ENCODE measurements at regions not wholly inside any gene's neighbourhood (a gene's known extent, or its start where the extent isn't known, plus 50 kb on each side); places are given as distances from the start of the nearest gene placed in this dataset.

GRCh38 chr14:101616202-101616601 is 54.9 kb downstream of the DIO3 start:
- Histone ChIP-seq H3K27ac (no peak overlapping the region), H3K9me3 (no peaks in the 10 kb centered on the region), H3K4me3 (no peak overlapping the region), H3K4me1 (ENCODE audit: control insufficient read depth in 1 of 2, low read depth in 2 of 2) (no peaks in the 10 kb centered on the region), H3K27me3 (replicated peaks; ENCODE audit: insufficient read depth) (no peaks in the 10 kb centered on the region), H3K36me3 (no peaks in the 10 kb centered on the region)
- ATAC-seq (ENCODE audit: insufficient number of reproducible peaks, low FRiP score, low read depth) (no peak), DNase-seq (ENCODE audit: low spot score) (no peak)
- no peak for TF ChIP-seq CTCF (IDR thresholded peaks at IDR 0.05)

DNA sequence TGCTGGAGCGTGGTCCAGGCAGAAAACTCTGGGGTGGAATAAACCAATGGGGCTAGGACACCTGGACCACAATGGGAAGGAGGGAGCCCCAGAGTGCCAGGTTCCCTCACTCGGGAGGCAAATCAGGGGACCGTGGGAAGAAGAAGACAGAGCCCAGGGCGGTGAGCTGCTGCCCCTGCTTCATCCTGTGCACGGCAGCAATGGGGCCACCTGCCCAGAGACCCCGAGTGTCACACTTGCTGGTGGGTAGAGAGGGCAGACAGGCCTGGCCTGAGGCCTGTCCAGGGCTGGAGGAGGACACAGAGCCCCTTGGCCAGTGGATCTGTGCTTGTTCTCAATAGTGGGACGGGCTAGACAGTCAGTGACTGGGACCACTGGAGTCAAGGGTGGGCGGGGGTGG is 58.2 kb downstream of the DIO3 start:
- no peak for TF ChIP-seq CTCF (IDR thresholded peaks at IDR 0.05)
- Histone ChIP-seq H3K27me3 (replicated peaks; ENCODE audit: insufficient read depth) (no peaks in the 10 kb centered on the region), H3K9me3 (no peaks in the 10 kb centered on the region), H3K36me3 (no peaks in the 10 kb centered on the region), H3K4me3 (no peak overlapping the region), H3K27ac (no peak overlapping the region), H3K4me1 (ENCODE audit: control insufficient read depth in 1 of 2, low read depth in 2 of 2) (no peaks in the 10 kb centered on the region)
- ATAC-seq (ENCODE audit: insufficient number of reproducible peaks, low FRiP score, low read depth) (no peak), DNase-seq (ENCODE audit: low spot score) (no peak)

DNA sequence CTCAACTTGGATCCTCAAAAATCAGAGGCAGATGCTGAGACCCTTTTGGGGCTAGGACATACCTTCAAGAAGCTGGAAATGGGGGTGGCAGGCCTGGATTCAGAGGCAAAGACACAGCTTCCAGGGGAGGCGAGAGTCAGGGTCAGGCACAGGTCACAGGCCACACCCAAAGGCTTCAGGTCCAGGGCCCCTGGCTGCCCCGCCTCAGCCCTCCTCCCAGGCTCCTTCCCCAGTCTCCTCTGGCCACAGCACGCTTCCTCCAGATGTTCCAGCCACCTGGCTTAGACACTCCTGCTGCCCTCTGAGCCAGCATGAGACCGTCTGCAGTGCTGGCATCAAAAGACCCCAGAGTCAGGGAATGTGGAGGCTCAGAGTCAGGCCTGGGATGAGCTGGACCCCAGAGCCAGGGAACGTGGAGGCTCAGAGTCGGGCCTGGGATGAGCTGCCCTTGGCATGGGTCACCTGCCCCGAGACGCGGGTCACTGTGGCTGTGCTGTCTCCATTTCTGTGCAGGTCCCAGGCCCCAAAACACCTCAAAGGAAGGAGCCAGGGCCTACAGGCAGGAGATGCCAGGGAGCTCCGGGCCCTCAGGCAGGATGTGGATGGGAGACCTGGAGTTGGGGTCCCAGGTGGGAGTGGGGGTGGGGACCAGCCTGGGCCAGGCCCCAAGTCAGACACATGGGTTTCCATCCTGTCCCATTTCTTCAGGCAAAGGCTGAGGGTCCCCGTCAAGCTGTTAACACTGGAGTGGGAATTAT is 58.9 kb downstream of the DIO3 start:
- no peaks in the 10 kb centered on the region for H3K36me3 ChIP-seq
- no peaks in the 10 kb centered on the region for H3K27me3 ChIP-seq (replicated peaks; ENCODE audit: insufficient read depth)
- no peak for TF ChIP-seq CTCF (IDR thresholded peaks at IDR 0.05)
- no peaks in the 10 kb centered on the region for H3K9me3 ChIP-seq
- H3K4me1 ChIP-seq (ENCODE audit: control insufficient read depth in 1 of 2, low read depth in 2 of 2), result no peaks in the 10 kb centered on the region
- DNase-seq (ENCODE audit: low spot score), result no peak
- H3K27ac ChIP-seq, result no peak overlapping the region
- ATAC-seq (ENCODE audit: insufficient number of reproducible peaks, low FRiP score, low read depth), result no peak
- H3K4me3 ChIP-seq, result no peak overlapping the region

DNA sequence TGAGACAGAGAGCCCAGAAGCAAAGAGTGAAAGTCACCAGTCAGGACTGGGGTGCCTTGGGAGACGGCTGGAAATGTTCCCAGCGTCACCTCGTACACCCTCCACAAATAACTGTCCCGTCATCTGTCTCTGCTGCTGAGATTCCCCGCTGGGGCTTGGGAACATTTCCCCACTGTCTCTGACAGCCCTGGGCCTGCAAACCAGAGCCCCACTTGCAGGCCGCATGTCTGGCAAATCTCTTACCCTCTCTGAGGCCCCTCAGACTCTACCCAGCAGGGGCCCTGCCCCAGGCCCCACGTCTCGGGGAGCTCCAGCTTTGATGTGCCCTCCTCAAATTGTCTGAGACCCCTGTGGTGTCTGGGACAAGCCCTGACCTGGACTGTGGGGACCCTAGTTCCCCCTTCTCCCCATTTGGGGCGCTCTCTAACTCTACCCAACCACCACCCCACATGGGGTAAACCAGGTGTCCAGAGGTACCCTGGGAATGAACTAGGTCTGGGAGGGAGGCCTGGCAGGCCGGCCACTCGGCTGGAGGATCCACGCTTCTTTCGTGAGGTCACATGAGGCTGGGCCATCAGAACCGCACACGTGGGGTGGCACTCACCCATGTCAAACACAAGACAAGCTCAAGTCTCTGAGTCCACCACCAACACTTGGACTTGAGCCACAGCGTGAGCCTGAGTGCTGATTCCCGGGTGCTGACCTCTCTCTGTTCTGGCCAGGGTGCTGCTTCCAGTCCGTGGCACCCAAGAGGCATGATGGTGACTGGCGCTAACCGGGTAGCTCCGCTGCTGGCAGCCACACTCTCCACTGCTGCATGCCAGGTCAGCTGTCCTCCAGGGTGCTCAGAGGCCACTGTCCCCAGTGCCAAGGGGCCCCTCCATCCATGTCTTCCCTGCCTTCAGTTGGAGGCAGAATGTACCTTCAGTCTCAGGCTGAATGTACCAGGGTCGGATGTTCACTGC is 59.8 kb downstream of the DIO3 start:
- ATAC-seq (ENCODE audit: insufficient number of reproducible peaks, low FRiP score, low read depth) (no peak), DNase-seq (ENCODE audit: low spot score) (no peak)
- no peak for TF ChIP-seq CTCF (IDR thresholded peaks at IDR 0.05)
- Histone ChIP-seq H3K36me3 (no peaks in the 10 kb centered on the region), H3K4me1 (ENCODE audit: control insufficient read depth in 1 of 2, low read depth in 2 of 2) (no peaks in the 10 kb centered on the region), H3K4me3 (no peak overlapping the region), H3K27ac (no peak overlapping the region), H3K9me3 (no peaks in the 10 kb centered on the region), H3K27me3 (replicated peaks; ENCODE audit: insufficient read depth) (no peaks in the 10 kb centered on the region)
